ENCODE measurements at regions not wholly inside any gene's neighbourhood (a gene's known extent, or its start where the extent isn't known, plus 50 kb on each side); places are given as distances from the start of the nearest gene placed in this dataset.

- Histone ChIP-seq H3K79me2 (ENCODE audit: control insufficient read depth, insufficient read depth, low read length) (no peaks in the 10 kb centered on the region), H4K20me1 (replicated peaks; ENCODE audit: control insufficient read depth, extremely low read depth, insufficient read depth, low read length) (no peaks in the 10 kb centered on the region), H3K9ac (replicated peaks; ENCODE audit: extremely low read depth, insufficient read depth, low read length) (no peak overlapping the region), H3K36me3 (ENCODE audit: control insufficient read depth in 2 of 2, extremely low read depth in 1 of 2, insufficient read depth in 2 of 2, low read length in 2 of 2) (no peaks in the 10 kb centered on the region), H3K9me1 (replicated peaks; ENCODE audit: control insufficient read depth, extremely low read depth, insufficient read depth, low read length) (no peaks in the 10 kb centered on the region), H3K4me1 (ENCODE audit: control insufficient read depth, extremely low read depth, insufficient read depth, low read length) (no peaks in the 10 kb centered on the region), H3K4me3 (replicated peaks in 1 of 3; ENCODE audit: insufficient read depth in 1 of 3, low read depth in 1 of 3, low read length in 3 of 3) (no peak overlapping the region), H3K27me3 (ENCODE audit: control insufficient read depth in 2 of 2, insufficient read depth in 2 of 2, low read length in 2 of 2) (no peaks in the 10 kb centered on the region), H3K4me2 (ENCODE audit: insufficient read depth, low read length) (no peak overlapping the region), H3K9me3 (replicated peaks; ENCODE audit: control insufficient read depth, insufficient read depth, low read length) (no peaks in the 10 kb centered on the region), H3K27ac (ENCODE audit: insufficient read depth, low read depth, low read length) (no peak overlapping the region), H2AFZ (ENCODE audit: low read depth, low read length) (no peak overlapping the region)
- TF ChIP-seq, protein P1, sequence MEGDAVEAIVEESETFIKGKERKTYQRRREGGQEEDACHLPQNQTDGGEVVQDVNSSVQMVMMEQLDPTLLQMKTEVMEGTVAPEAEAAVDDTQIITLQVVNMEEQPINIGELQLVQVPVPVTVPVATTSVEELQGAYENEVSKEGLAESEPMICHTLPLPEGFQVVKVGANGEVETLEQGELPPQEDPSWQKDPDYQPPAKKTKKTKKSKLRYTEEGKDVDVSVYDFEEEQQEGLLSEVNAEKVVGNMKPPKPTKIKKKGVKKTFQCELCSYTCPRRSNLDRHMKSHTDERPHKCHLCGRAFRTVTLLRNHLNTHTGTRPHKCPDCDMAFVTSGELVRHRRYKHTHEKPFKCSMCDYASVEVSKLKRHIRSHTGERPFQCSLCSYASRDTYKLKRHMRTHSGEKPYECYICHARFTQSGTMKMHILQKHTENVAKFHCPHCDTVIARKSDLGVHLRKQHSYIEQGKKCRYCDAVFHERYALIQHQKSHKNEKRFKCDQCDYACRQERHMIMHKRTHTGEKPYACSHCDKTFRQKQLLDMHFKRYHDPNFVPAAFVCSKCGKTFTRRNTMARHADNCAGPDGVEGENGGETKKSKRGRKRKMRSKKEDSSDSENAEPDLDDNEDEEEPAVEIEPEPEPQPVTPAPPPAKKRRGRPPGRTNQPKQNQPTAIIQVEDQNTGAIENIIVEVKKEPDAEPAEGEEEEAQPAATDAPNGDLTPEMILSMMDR (IDR thresholded peaks at IDR 0.05; ENCODE audit: extremely low read depth in 1 of 2, insufficient read depth in 1 of 2, low read depth in 1 of 2, low read length in 2 of 2): no peak
- TF ChIP-seq POLR2A (IDR thresholded peaks at IDR 0.05; ENCODE audit: low read depth, low read length): no peak
- no TSS peak for BruUV-seq (replicated peaks)
- ChIA-PET POLR2A (no interaction called here), CTCF (no interaction called here)
- dilution Hi-C loops (cut with MboI; ENCODE audit: extremely low pct_ligation_motif_present, low sequenced_read_pairs) (no loop called here), intact Hi-C loops (cut with micrococcal nuclease) (no loop called here)
- FAIRE-seq (no peak), DNase-seq (ENCODE audit: low read depth, low spot score) (no peak)
These were observed 201.6 kb downstream of the RWDD3 start for GRCh38 chr1:95435611-95436010.

GRCh38 chr1:95437011-95437410 is 203.0 kb downstream of the RWDD3 start:
- BruUV-seq (replicated peaks): no TSS peak
- FAIRE-seq: no peak
- CTCF ChIA-PET: no interaction called here

More at GRCh38 chr1:95437011-95437410, 203.0 kb downstream of the RWDD3 start:
- no peaks in the 10 kb centered on the region for H3K36me3 ChIP-seq (ENCODE audit: control insufficient read depth in 2 of 2, extremely low read depth in 1 of 2, insufficient read depth in 2 of 2, low read length in 2 of 2)
- no peaks in the 10 kb centered on the region for H3K27me3 ChIP-seq (ENCODE audit: control insufficient read depth in 2 of 2, insufficient read depth in 2 of 2, low read length in 2 of 2)
- no peaks in the 10 kb centered on the region for H3K9me1 ChIP-seq (replicated peaks; ENCODE audit: control insufficient read depth, extremely low read depth, insufficient read depth, low read length)
- intact Hi-C loops (cut with micrococcal nuclease): no loop called here
- H4K20me1 ChIP-seq (replicated peaks; ENCODE audit: control insufficient read depth, extremely low read depth, insufficient read depth, low read length): no peaks in the 10 kb centered on the region
- H2AFZ ChIP-seq (ENCODE audit: low read depth, low read length): no peak overlapping the region
- TF ChIP-seq GATA2 (IDR thresholded peaks at IDR 0.05; ENCODE audit: insufficient read depth, insufficient read length, low read depth, low read length): no peak
- no peak for TF ChIP-seq FOS (IDR thresholded peaks at IDR 0.05; ENCODE audit: borderline replicate concordance, insufficient read depth, low read length)
- TF ChIP-seq MAX (IDR thresholded peaks at IDR 0.05; ENCODE audit: insufficient read depth, insufficient read length): no peak
- TF ChIP-seq, protein P1 (IDR thresholded peaks at IDR 0.05; ENCODE audit: extremely low read depth in 1 of 2, insufficient read depth in 1 of 2, low read depth in 1 of 2, low read length in 2 of 2): no peak
- no peak for TF ChIP-seq JUN (IDR thresholded peaks at IDR 0.05; ENCODE audit: borderline replicate concordance, insufficient read depth, insufficient read length, low read depth)
- no peak for TF ChIP-seq POLR2A (IDR thresholded peaks at IDR 0.05; ENCODE audit: low read depth, low read length)
- TF ChIP-seq EZH2 (IDR thresholded peaks at IDR 0.05; ENCODE audit: borderline replicate concordance, low read depth, low read length, severe bottlenecking): no peak
- TF ChIP-seq MYC (IDR thresholded peaks at IDR 0.05; ENCODE audit: low read depth, low read length): no peak
- no peak for TF ChIP-seq POLR2AphosphoS5 (IDR thresholded peaks at IDR 0.05; ENCODE audit: insufficient read depth, low read depth, low read length)
- no peak for DNase-seq (ENCODE audit: low read depth, low spot score)
- H3K27ac ChIP-seq (ENCODE audit: insufficient read depth, low read depth, low read length): no peak overlapping the region
- H3K4me3 ChIP-seq (replicated peaks in 1 of 3; ENCODE audit: insufficient read depth in 1 of 3, low read depth in 1 of 3, low read length in 3 of 3): no peak overlapping the region
- POLR2A ChIA-PET: no interaction called here
- dilution Hi-C loops (cut with MboI; ENCODE audit: extremely low pct_ligation_motif_present, low sequenced_read_pairs): no loop called here
- H3K4me1 ChIP-seq (ENCODE audit: control insufficient read depth, extremely low read depth, insufficient read depth, low read length): no peaks in the 10 kb centered on the region
- no peak overlapping the region for H3K4me2 ChIP-seq (ENCODE audit: insufficient read depth, low read length)
- no peaks in the 10 kb centered on the region for H3K9me3 ChIP-seq (replicated peaks; ENCODE audit: control insufficient read depth, insufficient read depth, low read length)
- no peak overlapping the region for H3K9ac ChIP-seq (replicated peaks; ENCODE audit: extremely low read depth, insufficient read depth, low read length)
- no peaks in the 10 kb centered on the region for H3K79me2 ChIP-seq (ENCODE audit: control insufficient read depth, insufficient read depth, low read length)

Data from endothelial cell of umbilical vein (primary cell).